ENCODE measurements at regions not wholly inside any gene's neighbourhood (a gene's known extent, or its start where the extent isn't known, plus 50 kb on each side); places are given as distances from the start of the nearest gene placed in this dataset.

DNA sequence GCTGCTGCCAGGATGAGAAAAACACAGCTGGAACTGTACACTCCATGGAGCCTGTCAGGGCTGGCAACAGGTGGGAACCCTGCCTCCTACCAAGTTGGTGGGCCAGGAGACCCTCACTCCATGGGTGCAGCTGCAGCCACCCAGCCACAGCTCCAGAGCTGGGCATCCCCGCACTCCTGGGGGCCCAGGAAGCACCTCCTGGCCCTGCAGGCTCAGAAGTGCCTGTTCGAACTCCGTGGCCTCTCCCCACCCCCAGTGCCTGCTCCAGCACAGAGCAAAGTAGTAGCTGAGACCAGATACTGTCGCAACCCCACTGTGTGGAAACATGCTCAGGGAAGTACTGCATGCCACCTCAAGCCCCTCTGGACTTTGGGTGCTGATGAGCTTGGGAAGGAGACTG, 564.0 kb upstream of the ACO1 start (continued):
- TF ChIP-seq, protein P1, sequence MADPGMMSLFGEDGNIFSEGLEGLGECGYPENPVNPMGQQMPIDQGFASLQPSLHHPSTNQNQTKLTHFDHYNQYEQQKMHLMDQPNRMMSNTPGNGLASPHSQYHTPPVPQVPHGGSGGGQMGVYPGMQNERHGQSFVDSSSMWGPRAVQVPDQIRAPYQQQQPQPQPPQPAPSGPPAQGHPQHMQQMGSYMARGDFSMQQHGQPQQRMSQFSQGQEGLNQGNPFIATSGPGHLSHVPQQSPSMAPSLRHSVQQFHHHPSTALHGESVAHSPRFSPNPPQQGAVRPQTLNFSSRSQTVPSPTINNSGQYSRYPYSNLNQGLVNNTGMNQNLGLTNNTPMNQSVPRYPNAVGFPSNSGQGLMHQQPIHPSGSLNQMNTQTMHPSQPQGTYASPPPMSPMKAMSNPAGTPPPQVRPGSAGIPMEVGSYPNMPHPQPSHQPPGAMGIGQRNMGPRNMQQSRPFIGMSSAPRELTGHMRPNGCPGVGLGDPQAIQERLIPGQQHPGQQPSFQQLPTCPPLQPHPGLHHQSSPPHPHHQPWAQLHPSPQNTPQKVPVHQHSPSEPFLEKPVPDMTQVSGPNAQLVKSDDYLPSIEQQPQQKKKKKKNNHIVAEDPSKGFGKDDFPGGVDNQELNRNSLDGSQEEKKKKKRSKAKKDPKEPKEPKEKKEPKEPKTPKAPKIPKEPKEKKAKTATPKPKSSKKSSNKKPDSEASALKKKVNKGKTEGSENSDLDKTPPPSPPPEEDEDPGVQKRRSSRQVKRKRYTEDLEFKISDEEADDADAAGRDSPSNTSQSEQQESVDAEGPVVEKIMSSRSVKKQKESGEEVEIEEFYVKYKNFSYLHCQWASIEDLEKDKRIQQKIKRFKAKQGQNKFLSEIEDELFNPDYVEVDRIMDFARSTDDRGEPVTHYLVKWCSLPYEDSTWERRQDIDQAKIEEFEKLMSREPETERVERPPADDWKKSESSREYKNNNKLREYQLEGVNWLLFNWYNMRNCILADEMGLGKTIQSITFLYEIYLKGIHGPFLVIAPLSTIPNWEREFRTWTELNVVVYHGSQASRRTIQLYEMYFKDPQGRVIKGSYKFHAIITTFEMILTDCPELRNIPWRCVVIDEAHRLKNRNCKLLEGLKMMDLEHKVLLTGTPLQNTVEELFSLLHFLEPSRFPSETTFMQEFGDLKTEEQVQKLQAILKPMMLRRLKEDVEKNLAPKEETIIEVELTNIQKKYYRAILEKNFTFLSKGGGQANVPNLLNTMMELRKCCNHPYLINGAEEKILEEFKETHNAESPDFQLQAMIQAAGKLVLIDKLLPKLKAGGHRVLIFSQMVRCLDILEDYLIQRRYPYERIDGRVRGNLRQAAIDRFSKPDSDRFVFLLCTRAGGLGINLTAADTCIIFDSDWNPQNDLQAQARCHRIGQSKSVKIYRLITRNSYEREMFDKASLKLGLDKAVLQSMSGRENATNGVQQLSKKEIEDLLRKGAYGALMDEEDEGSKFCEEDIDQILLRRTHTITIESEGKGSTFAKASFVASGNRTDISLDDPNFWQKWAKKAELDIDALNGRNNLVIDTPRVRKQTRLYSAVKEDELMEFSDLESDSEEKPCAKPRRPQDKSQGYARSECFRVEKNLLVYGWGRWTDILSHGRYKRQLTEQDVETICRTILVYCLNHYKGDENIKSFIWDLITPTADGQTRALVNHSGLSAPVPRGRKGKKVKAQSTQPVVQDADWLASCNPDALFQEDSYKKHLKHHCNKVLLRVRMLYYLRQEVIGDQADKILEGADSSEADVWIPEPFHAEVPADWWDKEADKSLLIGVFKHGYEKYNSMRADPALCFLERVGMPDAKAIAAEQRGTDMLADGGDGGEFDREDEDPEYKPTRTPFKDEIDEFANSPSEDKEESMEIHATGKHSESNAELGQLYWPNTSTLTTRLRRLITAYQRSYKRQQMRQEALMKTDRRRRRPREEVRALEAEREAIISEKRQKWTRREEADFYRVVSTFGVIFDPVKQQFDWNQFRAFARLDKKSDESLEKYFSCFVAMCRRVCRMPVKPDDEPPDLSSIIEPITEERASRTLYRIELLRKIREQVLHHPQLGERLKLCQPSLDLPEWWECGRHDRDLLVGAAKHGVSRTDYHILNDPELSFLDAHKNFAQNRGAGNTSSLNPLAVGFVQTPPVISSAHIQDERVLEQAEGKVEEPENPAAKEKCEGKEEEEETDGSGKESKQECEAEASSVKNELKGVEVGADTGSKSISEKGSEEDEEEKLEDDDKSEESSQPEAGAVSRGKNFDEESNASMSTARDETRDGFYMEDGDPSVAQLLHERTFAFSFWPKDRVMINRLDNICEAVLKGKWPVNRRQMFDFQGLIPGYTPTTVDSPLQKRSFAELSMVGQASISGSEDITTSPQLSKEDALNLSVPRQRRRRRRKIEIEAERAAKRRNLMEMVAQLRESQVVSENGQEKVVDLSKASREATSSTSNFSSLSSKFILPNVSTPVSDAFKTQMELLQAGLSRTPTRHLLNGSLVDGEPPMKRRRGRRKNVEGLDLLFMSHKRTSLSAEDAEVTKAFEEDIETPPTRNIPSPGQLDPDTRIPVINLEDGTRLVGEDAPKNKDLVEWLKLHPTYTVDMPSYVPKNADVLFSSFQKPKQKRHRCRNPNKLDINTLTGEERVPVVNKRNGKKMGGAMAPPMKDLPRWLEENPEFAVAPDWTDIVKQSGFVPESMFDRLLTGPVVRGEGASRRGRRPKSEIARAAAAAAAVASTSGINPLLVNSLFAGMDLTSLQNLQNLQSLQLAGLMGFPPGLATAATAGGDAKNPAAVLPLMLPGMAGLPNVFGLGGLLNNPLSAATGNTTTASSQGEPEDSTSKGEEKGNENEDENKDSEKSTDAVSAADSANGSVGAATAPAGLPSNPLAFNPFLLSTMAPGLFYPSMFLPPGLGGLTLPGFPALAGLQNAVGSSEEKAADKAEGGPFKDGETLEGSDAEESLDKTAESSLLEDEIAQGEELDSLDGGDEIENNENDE (IDR thresholded peaks at IDR 0.05; ENCODE audit: insufficient replicate concordance, low read length), result no peak
- TF ChIP-seq KDM4A (IDR thresholded peaks at IDR 0.05; ENCODE audit: low read depth, low read length, severe bottlenecking) (no peak), JUN (IDR thresholded peaks at IDR 0.05; ENCODE audit: low read depth, low read length) (no peak)
